Stimulated activated CD4-positive, alpha-beta T cell treated with anti-CD3 and anti-CD28 coated beads, TNF-alpha, amount 100 ng/mL, for 48 hours (primary cell): ENCODE measurements at regions not wholly inside any gene's neighbourhood (a gene's known extent, or its start where the extent isn't known, plus 50 kb on each side); places are given as distances from the start of the nearest gene placed in this dataset.
"Not testable (repeated sequence)": the region's sequence is repeated elsewhere in the genome, so short reads cannot be mapped to it uniquely, and the experiment has no call there.

Experiments
- DNase-seq, 3 donors: peaks; one replicate each; pipeline ENCODE4 v3.0.0-alpha.2; 2020; ENCODE audit warnings: low read depth in 3 of 3

GRCh38 chr14:46596236-46596635 lies 55.3 kb downstream of the RPL10L start:
- no peak for DNase-seq

- no peak for DNase-seq
Observed at GRCh38 chr14:46582826-46583225, 68.8 kb downstream of the RPL10L start.

- DNase-seq = peak in 1 of 3 donors; percentile 1
Observed at GRCh38 chr14:46581036-46581671, 70.4 kb downstream of the RPL10L start.

GRCh38 chr14:46574978-46575375 lies 76.6 kb downstream of the RPL10L start:
- no peak for DNase-seq

GRCh38 chr14:46574221-46574977 lies 77.2 kb downstream of the RPL10L start:
- no peak for DNase-seq

GRCh38 chr14:46573498-46573897 lies 78.1 kb downstream of the RPL10L start:
- DNase-seq = no peak

- DNase-seq = no peak
Observed at GRCh38 chr14:46571970-46572369, 79.6 kb downstream of the RPL10L start.

- DNase-seq = not testable (repeated sequence)
Observed at GRCh38 chr14:46568161-46568560, 83.4 kb downstream of the RPL10L start.

GRCh38 chr14:46550836-46551235 lies 100.7 kb downstream of the RPL10L start:
- no peak for DNase-seq

GRCh38 chr14:46540986-46541385 lies 110.6 kb downstream of the RPL10L start:
- no peak for DNase-seq

GRCh38 chr14:46519121-46519520 lies 132.5 kb downstream of the RPL10L start:
- no peak for DNase-seq

GRCh38 chr14:46508752-46509151 lies 142.8 kb downstream of the RPL10L start:
- not testable (repeated sequence) for DNase-seq

- no peak for DNase-seq
Observed at GRCh38 chr14:46499521-46499920, 152.1 kb downstream of the RPL10L start.

GRCh38 chr14:46496409-46496808 lies 155.2 kb downstream of the RPL10L start:
- no peak for DNase-seq

- DNase-seq = no peak
Observed at GRCh38 chr14:46490238-46490685, 161.3 kb downstream of the RPL10L start.

- DNase-seq = no peak
Observed at GRCh38 chr14:46488374-46488773, 163.2 kb downstream of the RPL10L start.

- no peak for DNase-seq
Observed at GRCh38 chr14:46487582-46488350, 163.8 kb downstream of the RPL10L start.

- no peak for DNase-seq
Observed at GRCh38 chr14:46482200-46482599, 169.4 kb downstream of the RPL10L start.

GRCh38 chr14:46480817-46481216 lies 170.8 kb downstream of the RPL10L start:
- DNase-seq = no peak

- DNase-seq = no peak
Observed at GRCh38 chr14:46472261-46472660, 179.3 kb downstream of the RPL10L start.

- DNase-seq = no peak
Observed at GRCh38 chr14:46464341-46464740, 187.2 kb downstream of the RPL10L start.

GRCh38 chr14:46451800-46452199 lies 199.8 kb downstream of the RPL10L start:
- DNase-seq = no peak

- no peak for DNase-seq
Observed at GRCh38 chr14:46444666-46445065, 206.9 kb downstream of the RPL10L start.
